Ascending aorta (tissue), 2 donors: ENCODE measurements at regions not wholly inside any gene's neighbourhood (a gene's known extent, or its start where the extent isn't known, plus 50 kb on each side); places are given as distances from the start of the nearest gene placed in this dataset.

Experiments used
- DNase-seq, 2 donors: peaks; one replicate each; pipeline ENCODE4 v3.0.0-alpha.2; 2019; ENCODE audit warnings: low spot score in 2 of 2
- H3K27ac ChIP-seq, 2 donors: fragments of 200-600 bp; sonication (generic); one replicate each; pipeline ENCODE4 v1.5.1; 2016 to 2017; ENCODE audit warnings: mild to moderate bottlenecking in 1 of 2
- H3K27me3 ChIP-seq: fragments of 200-600 bp; sonication (generic); one replicate; pipeline ENCODE4 v1.5.1; 2017
- H3K36me3 ChIP-seq, 2 donors: fragments of 200-600 bp; sonication (generic); one replicate each; pipeline ENCODE4 v1.5.1; 2016
- H3K4me1 ChIP-seq, 2 donors: fragments of 200-600 bp; sonication (generic); one replicate each; pipeline ENCODE4 v1.5.1; 2016 to 2017; ENCODE audit warnings: mild to moderate bottlenecking in 1 of 2
- H3K4me3 ChIP-seq, 2 donors: fragments of 200-600 bp; sonication (generic); one replicate each; pipeline ENCODE4 v1.5.1; 2016 to 2017; ENCODE audit warnings: mild to moderate bottlenecking in 1 of 2
- H3K9me3 ChIP-seq, 2 donors: fragments of 200-600 bp; sonication (generic); one replicate each; pipeline ENCODE4 v1.5.1; 2016
- intact Hi-C: fragments of 100-400 bp; cut with DNase I; formaldehyde crosslinking; loops from one replicate; pipeline ENCODE4 v1.15.1; 2023
- TF ChIP-seq, protein P1 (sequence below), 3 experiments: fragments of 200-600 bp in 2 of 3; fragments of 450-650 bp in 1 of 3; sonication (generic) in 2 of 3; IDR thresholded peaks; one replicate each; pipeline ENCODE4 v1.5.1; 2016 to 2019; ENCODE audit warnings: antibody characterized with exemption in 3 of 3, mild to moderate bottlenecking in 1 of 3, moderate library complexity in 1 of 3

- intact Hi-C loops: no loop called here
- TF ChIP-seq, protein P1, sequence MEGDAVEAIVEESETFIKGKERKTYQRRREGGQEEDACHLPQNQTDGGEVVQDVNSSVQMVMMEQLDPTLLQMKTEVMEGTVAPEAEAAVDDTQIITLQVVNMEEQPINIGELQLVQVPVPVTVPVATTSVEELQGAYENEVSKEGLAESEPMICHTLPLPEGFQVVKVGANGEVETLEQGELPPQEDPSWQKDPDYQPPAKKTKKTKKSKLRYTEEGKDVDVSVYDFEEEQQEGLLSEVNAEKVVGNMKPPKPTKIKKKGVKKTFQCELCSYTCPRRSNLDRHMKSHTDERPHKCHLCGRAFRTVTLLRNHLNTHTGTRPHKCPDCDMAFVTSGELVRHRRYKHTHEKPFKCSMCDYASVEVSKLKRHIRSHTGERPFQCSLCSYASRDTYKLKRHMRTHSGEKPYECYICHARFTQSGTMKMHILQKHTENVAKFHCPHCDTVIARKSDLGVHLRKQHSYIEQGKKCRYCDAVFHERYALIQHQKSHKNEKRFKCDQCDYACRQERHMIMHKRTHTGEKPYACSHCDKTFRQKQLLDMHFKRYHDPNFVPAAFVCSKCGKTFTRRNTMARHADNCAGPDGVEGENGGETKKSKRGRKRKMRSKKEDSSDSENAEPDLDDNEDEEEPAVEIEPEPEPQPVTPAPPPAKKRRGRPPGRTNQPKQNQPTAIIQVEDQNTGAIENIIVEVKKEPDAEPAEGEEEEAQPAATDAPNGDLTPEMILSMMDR (IDR thresholded peaks at IDR 0.05): no peak
- H3K4me1 ChIP-seq: no peaks in the 10 kb centered on the region
Observed at GRCh38 chr17:52283872-52284271, 125.4 kb upstream of the CA10 start.

DNA sequence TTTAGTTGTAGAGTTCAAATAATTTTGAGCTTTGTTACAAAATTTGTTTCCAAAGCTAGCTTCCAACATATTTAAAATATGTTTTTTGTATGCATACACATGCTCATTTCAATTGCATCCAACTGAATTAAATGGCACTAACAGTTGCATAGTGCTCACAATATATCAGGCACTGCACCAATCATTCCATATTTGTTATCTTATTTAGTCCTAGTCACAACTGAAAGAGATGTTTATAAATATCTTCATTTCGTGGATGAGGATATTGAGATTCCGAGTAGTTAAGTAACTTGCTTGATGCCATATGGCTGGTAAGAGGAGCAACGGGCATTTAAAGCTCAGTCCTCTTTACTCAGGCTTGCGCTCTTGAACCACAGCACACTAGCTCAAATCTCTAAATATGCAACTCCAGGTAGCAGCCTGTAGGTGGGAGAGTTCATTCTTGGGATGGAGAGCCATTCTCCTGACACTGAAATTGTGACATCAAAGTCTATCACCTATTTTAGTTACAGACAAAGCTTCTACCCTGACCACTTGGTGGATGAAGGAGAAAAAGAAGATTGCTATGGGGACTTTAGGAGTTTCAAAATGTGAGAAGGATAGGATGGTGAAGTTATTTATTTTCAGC, 118.0 kb upstream of the CA10 start:
- DNase-seq: no peak
- Histone ChIP-seq H3K9me3 (no peaks in the 10 kb centered on the region), H3K4me1 (no peaks in the 10 kb centered on the region), H3K27me3 (no peaks in the 10 kb centered on the region), H3K27ac (no peak overlapping the region), H3K36me3 (no peaks in the 10 kb centered on the region), H3K4me3 (no peak overlapping the region)
- intact Hi-C loops: no loop called here
- TF ChIP-seq, protein P1 (IDR thresholded peaks at IDR 0.05): no peak

More at GRCh38 chr17:52283872-52284271, 125.4 kb upstream of the CA10 start:
- Histone ChIP-seq H3K27ac (no peak overlapping the region), H3K9me3 (no peaks in the 10 kb centered on the region), H3K4me3 (no peak overlapping the region), H3K27me3 (no peaks in the 10 kb centered on the region), H3K36me3 (no peaks in the 10 kb centered on the region)
- no peak for DNase-seq

- H3K4me3 ChIP-seq: no peak overlapping the region
- H3K27ac ChIP-seq: no peak overlapping the region
- no peaks in the 10 kb centered on the region for H3K9me3 ChIP-seq
- TF ChIP-seq, protein P1 (IDR thresholded peaks at IDR 0.05): no peak
- intact Hi-C loops: no loop called here
- no peaks in the 10 kb centered on the region for H3K36me3 ChIP-seq
- no peaks in the 10 kb centered on the region for H3K27me3 ChIP-seq
- no peak for DNase-seq
- no peaks in the 10 kb centered on the region for H3K4me1 ChIP-seq
Observed at GRCh38 chr17:52271781-52272180, 113.3 kb upstream of the CA10 start.

GRCh38 chr17:52255347-52255746, 96.8 kb upstream of the CA10 start:
- H3K4me1 ChIP-seq: no peaks in the 10 kb centered on the region
- no peaks in the 10 kb centered on the region for H3K27me3 ChIP-seq
- no peaks in the 10 kb centered on the region for H3K9me3 ChIP-seq
- no peak overlapping the region for H3K27ac ChIP-seq
- H3K4me3 ChIP-seq: no peak overlapping the region
- TF ChIP-seq, protein P1 (IDR thresholded peaks at IDR 0.05): no peak
- H3K36me3 ChIP-seq: no peaks in the 10 kb centered on the region
- intact Hi-C loops: no loop called here
- DNase-seq: no peak

- no peak for DNase-seq
- Histone ChIP-seq H3K36me3 (no peaks in the 10 kb centered on the region), H3K27ac (no peak overlapping the region), H3K9me3 (no peaks in the 10 kb centered on the region), H3K27me3 (no peaks in the 10 kb centered on the region), H3K4me1 (no peaks in the 10 kb centered on the region), H3K4me3 (no peak overlapping the region)
- intact Hi-C loops: no loop called here
- TF ChIP-seq, protein P1 (IDR thresholded peaks at IDR 0.05): no peak
Observed at GRCh38 chr17:52244689-52245088, 86.2 kb upstream of the CA10 start.

DNA sequence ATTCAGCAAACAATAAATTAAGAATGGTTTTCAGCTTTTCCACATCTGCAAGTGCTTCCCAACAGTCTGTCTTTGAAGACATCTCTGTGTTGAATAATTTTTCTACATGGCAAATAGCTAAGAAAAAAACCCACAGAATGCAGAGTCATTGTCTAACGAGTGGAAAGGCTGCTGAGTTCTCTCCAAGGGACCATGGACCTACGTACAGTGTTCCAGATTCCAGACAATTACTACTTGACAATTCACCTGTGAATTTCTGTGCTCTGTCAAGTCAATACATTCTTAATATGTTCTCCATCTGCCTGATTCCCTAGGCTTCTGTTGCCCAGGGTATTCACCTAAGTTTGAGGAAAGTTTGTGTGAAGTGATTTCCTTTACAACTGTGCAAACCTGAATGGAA, 83.8 kb upstream of the CA10 start:
- Histone ChIP-seq H3K9me3 (no peaks in the 10 kb centered on the region), H3K36me3 (no peaks in the 10 kb centered on the region), H3K4me1 (no peaks in the 10 kb centered on the region), H3K27ac (no peak overlapping the region), H3K27me3 (no peaks in the 10 kb centered on the region), H3K4me3 (no peak overlapping the region)
- TF ChIP-seq, protein P1 (IDR thresholded peaks at IDR 0.05): no peak
- no peak for DNase-seq
- intact Hi-C loops: no loop called here
